Effector CD4-positive, alpha-beta T cell (primary cell): ENCODE measurements at regions not wholly inside any gene's neighbourhood (a gene's known extent, or its start where the extent isn't known, plus 50 kb on each side); places are given as distances from the start of the nearest gene placed in this dataset.

ENCODE experiments used
- DNase-seq: peaks from one replicate; pipeline ENCODE4 v3.0.0-alpha.2; 2020

- DNase-seq, result no peak
Measured at GRCh38 chr16:86286991-86287663, 223.2 kb upstream of the FOXF1 start.

GRCh38 chr16:86287664-86288201 lies 222.6 kb upstream of the FOXF1 start:
- no peak for DNase-seq

DNA sequence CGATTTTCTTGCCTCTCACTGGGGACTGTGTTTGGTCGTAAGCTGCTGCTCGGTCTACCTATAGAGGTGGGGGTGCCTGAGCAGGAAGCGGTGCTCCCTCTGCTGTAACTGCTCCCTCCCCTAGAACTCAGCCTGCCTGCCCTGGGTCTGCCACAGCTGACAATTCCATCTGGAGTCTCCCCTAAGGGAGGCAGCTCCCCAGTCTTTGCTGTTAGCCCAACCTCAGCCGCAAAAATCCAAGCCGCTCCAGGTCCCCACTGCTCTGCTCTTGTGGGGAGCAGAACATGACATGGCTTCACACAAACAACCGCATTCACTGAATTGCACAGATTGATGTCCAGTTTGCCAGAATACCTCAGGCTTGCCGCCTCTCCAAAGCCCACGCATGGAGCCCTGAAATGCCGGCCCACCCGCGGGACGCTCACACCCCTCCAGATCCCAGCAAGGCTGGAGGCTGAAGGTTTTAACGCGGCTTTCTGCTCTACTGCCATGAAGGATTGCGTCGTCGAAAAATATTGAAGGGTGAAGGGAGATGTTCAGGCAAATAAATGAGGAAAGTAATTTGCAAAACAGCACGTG lies 221.5 kb upstream of the FOXF1 start:
- no peak for DNase-seq

GRCh38 chr16:86289304-86289703 lies 221.0 kb upstream of the FOXF1 start:
- DNase-seq, result no peak

DNA sequence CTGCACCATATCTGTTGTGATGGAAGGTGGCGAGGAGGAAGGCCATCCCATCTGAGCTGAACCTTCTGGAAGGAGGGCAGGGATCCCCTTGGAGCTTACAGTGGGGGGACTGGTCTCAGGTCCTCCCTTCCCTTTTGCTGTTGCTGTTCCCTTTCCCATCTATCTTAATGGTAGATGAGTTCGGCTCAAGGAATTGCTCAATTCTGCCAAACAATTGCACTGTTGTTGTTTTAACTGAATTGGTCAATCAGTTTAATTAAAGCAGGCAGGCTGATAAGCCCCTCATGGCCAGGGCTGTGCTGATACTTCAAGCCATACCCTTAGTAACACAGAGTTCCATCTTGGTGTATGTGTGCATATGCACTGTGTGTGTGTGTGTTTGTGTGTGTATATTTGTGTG lies 220.4 kb upstream of the FOXF1 start:
- no peak for DNase-seq

DNA sequence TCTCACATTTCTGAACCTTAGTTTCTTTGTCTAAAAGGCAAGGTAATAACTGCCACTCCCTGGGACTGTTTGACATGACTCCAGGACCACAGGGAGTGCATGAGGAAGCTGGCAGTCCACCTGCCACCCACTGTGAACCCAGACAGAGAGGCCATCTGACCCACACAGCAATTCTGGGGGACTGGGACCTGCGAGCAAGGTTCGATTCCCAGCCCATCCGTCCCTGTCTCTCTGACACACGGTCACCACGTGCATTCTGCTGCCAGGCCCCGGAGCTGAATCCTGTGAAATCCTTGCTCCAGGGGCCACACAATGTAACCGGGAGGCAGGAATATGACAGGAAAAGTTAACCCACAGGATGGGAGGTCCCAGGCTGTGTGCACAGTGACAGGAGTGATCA lies 218.8 kb upstream of the FOXF1 start:
- DNase-seq, result no peak

- DNase-seq, result no peak
Measured at GRCh38 chr16:86292171-86292775, 218.1 kb upstream of the FOXF1 start.

DNA sequence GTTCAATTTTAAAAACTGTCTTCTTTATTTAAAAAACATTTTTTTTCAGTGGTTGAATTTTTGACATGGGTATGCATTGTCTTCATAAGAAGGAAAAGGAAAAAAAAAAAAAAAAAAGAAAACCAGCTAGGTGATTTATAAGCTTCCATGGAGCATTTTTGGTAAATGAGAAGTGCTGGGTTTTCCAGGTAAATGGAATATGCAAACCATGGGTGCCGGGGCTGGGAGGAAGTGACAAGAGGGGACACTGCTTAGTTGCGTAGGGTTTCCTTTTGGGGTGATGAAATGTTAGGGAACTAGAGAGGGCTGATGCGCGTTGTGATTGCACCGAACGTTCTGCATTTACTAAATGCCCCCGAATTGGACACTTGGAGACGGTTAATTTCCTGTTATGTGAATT lies 217.4 kb upstream of the FOXF1 start:
- DNase-seq, result no peak

DNA sequence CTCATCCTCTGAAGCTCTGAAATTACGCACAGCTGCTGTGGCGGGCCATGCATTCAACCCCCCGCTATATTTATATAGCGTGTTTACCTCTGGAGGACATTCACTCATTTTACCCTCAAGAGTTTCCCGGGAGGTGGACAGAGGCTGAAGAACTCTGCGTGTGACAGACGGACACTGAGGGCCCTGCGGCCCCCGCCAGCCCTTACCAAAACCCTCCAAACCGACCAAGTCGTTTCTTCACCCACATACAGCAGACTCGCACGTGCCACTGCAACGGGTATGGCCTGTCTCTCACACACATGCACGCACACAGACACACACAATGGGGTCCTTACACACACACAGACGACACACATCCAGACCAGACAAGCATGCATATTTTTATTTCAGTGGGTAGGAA lies 216.4 kb upstream of the FOXF1 start:
- DNase-seq, result no peak

- DNase-seq, result no peak
Measured at GRCh38 chr16:86294535-86295196, 215.7 kb upstream of the FOXF1 start.

- DNase-seq, result no peak
Measured at GRCh38 chr16:86296256-86296655, 214.1 kb upstream of the FOXF1 start.

DNA sequence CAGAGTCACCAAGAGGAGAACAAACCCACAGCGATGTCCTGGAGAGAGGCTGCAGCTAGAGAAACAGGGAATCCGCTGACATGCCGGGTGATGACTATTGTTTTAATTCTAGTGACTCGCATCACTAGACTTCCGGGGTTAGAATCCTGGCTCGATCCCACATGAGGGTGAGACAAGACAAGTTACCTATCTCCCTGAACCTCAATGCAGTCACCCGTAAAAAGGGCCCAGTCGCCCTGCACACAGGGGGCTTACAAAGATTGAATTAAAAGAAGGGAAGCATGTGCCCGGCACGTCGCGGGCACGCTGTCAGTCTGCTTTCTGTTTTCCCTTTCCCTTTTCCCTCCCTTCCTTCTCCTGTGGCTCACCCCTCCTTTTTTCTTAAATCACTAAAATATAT lies 212.9 kb upstream of the FOXF1 start:
- DNase-seq, result no peak

DNA sequence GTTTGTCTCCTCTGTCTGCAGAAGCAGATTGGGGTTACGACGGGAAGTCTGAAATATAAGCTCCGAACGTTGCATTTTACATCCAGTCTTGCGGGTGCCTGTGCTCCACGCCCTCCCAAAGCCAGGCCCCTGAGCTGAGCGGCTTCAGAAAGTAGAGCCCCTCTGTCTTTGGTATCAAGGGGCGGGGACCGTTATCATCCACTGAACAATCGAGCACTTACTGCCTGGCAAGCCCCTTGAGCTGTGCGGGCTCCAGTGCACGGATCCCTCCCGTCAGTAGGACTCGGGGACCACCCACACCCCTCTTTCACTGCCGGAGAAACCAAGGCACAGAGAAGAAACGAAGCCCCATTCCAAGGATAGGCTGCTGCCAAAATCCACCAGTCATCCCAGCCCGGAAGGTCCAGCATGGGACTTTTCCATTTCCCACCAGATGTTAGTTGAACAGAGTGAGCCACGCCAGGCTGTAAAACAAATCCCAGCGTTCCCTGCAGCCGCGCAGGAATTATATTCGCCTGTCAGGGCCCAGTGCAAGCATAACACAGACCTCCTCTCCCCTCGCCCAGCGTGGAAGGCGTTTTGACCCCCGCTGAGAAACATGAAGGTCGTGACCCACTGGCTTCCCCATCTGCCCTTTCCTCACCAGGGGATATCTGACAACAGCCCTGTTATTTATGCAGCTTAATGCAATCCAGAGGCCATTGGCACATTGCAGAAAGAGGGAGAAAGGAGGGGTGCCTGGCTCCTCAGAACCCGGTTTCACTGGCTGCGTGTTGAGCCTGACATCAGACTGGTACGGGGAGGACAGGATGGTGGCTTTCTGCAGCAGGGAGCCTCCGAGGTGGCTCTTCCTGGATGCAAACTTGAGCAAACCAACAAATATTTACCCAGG lies 212.2 kb upstream of the FOXF1 start:
- DNase-seq, result no peak

DNA sequence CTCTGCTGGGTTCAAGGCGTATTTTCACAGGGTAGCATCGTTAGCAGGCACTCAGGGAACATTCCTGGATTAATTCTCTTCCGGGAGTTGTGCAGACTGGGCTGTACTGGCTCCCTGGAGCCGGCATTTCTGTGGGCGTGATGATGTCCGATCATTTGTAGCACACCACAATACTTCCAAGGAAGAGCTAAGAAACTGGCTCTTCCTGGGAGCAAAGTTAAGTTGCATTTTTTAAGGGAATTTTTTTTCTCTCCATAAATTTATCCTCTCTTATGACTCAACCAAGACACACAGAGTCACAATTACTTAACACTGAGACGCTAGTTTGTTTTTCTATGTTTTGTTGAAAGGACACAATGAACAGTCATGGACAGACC lies 211.6 kb upstream of the FOXF1 start:
- DNase-seq, result no peak

DNA sequence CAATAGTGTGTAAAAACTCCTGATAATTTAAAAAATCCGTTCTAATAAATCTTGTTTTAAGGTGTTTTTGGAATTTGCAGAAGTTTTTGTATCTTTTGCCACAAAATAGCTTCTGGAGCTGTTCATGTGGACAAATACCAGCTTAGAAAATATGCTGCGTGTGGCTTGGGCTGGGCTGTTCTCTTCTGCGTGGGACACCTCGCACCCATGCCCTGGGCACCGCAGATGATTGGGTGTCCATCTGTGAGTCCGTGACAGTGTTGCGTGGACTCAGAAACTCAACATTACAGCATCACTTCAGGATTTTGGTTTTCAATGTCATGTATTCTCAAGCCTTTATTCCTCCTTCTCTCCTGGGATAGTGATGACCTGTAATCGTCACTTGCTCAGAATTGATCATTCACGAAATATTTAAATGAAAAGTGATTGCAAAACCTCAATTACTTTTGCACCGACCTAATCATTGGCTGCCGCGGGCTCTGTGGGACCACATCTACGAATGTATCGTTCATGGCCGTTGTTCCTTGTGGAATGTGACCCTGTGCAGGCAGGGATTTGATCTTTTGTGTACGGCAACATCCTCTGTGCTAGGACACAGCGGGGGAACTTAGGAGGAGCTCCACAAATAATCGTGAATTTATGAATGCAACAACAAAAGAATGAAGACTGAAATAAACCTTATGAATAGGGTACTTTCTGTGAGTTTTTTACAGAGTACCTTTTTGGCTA lies 210.3 kb upstream of the FOXF1 start:
- DNase-seq, result no peak

DNA sequence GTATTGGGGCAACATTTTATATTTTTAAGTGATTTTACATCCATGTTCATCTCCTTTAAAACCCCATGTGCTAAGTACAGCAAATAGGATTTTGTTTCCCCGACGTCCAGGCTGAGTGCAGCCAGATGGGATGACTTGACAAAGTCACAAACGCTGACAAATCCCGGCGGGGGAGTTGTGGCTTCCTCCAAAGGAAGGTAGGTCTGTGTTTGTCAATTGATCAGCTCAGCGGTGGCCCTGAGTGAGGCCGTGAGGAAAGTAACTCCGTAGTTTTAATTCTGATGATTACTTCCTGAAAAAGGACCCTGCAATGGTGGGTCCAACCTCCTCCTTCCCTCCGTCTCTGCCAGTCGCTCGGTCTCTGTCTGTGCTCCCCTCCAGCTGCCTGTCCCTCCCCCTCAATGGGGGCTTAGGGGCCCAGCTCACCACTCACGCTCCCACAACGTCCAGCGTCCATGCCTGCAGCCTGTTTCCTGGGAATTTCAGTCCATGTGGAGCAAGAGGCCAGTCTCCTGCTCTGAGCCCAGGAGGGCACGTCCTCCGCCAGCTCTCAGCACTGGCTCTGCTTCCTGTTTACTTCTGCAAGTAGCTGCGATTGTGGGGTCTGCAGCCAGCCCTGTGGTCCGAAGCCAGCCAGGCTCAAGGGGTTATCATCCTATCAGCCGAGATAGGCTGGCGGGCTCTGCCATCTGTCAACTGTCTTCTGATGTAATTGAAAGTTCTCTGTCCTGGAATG lies 209.4 kb upstream of the FOXF1 start:
- no peak for DNase-seq

DNA sequence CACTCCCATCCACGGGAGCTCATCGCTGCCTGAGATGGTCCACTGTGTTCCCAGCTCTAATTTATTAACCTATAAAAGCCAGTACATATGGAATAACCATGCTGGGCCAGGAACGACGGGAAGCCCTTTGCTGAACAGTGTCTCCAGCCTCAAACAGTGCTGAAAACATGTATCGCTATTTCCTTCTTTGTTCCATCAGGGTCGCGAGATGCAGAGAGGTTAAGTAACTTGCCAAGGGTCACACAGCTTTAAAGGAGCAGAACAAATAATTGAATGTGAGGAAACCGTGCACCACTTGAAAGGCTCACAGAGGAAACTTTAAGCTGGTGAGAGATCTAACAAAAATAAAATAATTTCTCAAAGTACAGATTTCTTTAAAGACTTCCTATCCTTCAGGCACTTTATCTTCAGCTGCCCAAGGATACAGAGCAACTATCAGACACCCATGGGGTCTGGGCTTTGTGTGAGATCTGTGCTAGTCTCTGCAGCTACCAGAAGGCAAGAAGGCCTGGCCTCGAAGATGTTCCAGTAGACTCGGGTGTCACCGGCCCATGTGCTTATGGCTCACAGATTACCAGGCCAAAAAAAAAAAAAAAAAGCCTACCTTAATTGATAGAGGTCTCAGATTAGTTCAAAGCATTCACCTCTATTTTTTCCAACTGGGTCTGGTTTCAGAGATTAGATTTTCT lies 207.8 kb upstream of the FOXF1 start:
- no peak for DNase-seq

DNA sequence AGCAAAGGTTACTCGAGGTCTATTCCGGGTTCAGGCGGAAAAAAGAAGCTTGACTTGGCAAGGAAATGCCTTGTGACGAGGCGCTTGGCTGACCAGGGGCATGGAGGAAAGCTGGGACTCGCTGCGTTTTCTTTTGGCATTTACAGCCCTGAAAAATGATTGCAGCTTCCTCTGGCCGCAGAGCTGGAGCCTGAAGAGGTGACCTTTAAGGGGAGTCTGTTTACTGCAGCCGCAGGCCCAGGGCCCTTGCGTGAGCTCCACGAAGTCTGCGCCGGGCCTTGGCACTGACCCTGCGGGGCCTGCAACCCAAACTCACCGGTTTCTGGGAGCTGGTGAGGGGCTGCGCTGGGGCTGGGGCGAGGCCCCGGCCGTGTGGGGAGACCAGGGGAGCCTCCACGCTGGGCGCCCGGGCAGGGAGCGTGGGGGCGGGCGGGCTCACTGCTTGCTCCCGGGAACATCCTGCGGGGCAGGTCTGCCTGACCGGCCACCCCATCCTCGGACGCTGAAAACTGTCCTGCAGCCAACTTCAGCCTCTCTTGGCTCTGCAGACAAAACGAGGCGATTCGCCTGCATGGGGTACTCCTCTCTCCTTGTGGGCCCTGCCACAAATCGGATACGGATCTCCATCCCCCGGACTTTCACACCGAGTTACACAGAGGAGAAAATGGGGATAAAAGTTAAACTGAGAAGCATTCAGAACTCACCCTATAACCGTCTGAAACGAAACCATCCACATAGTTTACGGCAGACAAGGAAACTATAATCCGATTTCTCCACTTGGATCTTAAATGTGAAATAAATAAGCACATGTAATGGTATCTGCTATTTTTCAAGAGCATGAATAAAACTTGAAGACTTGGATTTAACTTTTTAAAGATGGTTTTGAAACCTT lies 206.3 kb upstream of the FOXF1 start:
- no peak for DNase-seq

GRCh38 chr16:86304868-86305267 lies 205.5 kb upstream of the FOXF1 start:
- no peak for DNase-seq

DNA sequence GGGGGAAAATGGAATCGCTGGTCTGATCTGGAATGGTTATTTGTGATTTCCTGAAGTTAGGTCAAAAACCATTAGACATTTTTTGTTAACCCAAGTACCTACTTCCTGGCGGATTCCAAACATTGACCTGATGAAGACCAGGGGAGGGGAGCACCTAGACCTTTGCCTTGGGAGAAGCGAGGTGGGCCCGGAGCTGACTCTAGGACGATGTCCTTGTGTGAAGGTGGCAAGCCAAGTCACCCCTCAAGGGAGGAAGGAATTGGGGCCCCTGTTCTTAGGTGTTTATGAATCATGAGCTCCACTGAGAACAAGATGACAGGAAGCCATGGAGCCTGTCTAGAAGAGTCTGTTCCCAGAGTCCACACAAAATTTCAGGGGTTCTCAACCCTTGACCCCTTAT lies 204.9 kb upstream of the FOXF1 start:
- DNase-seq, result no peak
